Thoracic aorta (tissue), 2 donors: ENCODE measurements at regions not wholly inside any gene's neighbourhood (a gene's known extent, or its start where the extent isn't known, plus 50 kb on each side); places are given as distances from the start of the nearest gene placed in this dataset.

Experiments used
- ATAC-seq: fragments of 150-250 bp; one replicate; pipeline ENCODE4 v1.8.0; 2017; ENCODE audit warnings: low read depth; ENCODE audit not compliant: insufficient number of reproducible peaks, low FRiP score
- DNase-seq: peaks from one replicate; pipeline ENCODE4 v3.0.0-alpha.2; 2020; ENCODE audit warnings: low spot score
- H3K27ac ChIP-seq, 2 donors: fragments of 200-600 bp; sonication (generic); 1 replicate in 1 of 2; 2 replicates in 1 of 2; pipeline ENCODE4 v1.5.1; 2016; ENCODE audit warnings: mild to moderate bottlenecking in 2 of 2, moderate library complexity in 2 of 2
- H3K27me3 ChIP-seq: fragments of 200-600 bp; sonication (generic); replicated peaks from 2 replicates; pipeline ENCODE4 v1.6.0; 2016; ENCODE audit warnings: mild to moderate bottlenecking; ENCODE audit not compliant: insufficient read depth
- H3K36me3 ChIP-seq: fragments of 200-600 bp; sonication (generic); one replicate; pipeline ENCODE4 v1.5.1; 2016
- H3K4me1 ChIP-seq, 2 donors: fragments of 200-600 bp; sonication (generic); 1 replicate in 1 of 2; 2 replicates in 1 of 2; pipeline versions ENCODE4 v1.5.1 to v1.6.0; 2016; ENCODE audit warnings: low read depth in 2 of 2, mild to moderate bottlenecking in 1 of 2; ENCODE audit not compliant: control insufficient read depth in 1 of 2
- H3K4me3 ChIP-seq: fragments of 200-600 bp; sonication (generic); 2 replicates; pipeline ENCODE4 v1.5.1; 2016; ENCODE audit warnings: mild to moderate bottlenecking
- H3K9me3 ChIP-seq: fragments of 200-600 bp; sonication (generic); 2 replicates; pipeline ENCODE4 v1.5.1; 2016
- CTCF ChIP-seq: fragments of 200-600 bp; sonication (generic); IDR thresholded peaks from one replicate; pipeline ENCODE4 v1.5.1; 2019; ENCODE audit warnings: antibody characterized with exemption

DNA sequence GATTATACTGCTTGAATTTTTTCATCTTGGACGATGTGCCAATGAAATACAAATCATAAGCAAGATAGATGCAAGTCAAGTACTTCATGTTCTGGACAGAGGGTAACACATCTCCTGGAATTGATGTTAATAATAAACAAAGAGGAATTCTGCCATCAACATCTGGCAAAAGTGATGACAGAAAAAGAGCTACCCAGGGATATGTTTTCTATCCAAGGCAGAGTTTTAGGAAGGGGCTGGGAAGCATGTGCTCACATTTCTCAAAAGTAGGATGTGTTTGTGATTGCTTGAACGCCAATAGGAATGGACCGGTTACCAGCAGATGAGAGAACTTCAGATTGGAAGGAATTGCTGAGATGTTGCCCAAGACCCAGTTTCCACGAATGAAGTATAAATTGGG lies 242.6 kb upstream of the AGTR1 start:
- Histone ChIP-seq H3K27me3 (no peaks in the 10 kb centered on the region), H3K27ac (no peak overlapping the region), H3K9me3 (no peaks in the 10 kb centered on the region), H3K4me3 (no peak overlapping the region), H3K36me3 (no peaks in the 10 kb centered on the region), H3K4me1 (no peaks in the 10 kb centered on the region)
- TF ChIP-seq CTCF = no peak
- ATAC-seq (no peak), DNase-seq (no peak)

DNA sequence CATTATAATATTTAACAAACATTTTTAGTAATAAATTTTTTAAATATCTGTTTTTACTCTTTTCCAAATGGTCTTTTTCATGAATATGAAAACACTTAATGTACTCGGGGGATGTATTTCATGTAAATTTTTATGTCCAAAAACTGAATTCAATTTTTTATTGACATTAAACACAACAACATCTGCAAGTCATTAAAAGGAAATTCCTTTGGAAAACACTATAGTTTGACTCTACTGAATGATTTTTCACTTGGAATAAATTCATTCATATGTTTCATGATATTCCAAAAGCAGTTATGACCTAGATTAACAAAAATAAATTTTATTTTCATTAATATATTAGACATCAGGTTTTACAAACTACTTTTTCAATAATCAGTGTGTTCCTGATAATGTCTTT lies 239.8 kb upstream of the AGTR1 start:
- Histone ChIP-seq H3K36me3 (no peaks in the 10 kb centered on the region), H3K9me3 (no peaks in the 10 kb centered on the region), H3K27ac (no peak overlapping the region), H3K4me3 (no peak overlapping the region), H3K4me1 (no peaks in the 10 kb centered on the region), H3K27me3 (no peaks in the 10 kb centered on the region)
- ATAC-seq (no peak), DNase-seq (no peak)
- no peak for TF ChIP-seq CTCF

GRCh38 chr3:148459931-148460513 lies 237.7 kb upstream of the AGTR1 start:
- Histone ChIP-seq H3K4me1 (no peaks in the 10 kb centered on the region), H3K27ac (no peak overlapping the region), H3K36me3 (no peaks in the 10 kb centered on the region), H3K4me3 (no peak overlapping the region), H3K9me3 (no peaks in the 10 kb centered on the region), H3K27me3 (no peaks in the 10 kb centered on the region)
- DNase-seq (no peak), ATAC-seq (no peak)
- TF ChIP-seq CTCF = no peak

DNA sequence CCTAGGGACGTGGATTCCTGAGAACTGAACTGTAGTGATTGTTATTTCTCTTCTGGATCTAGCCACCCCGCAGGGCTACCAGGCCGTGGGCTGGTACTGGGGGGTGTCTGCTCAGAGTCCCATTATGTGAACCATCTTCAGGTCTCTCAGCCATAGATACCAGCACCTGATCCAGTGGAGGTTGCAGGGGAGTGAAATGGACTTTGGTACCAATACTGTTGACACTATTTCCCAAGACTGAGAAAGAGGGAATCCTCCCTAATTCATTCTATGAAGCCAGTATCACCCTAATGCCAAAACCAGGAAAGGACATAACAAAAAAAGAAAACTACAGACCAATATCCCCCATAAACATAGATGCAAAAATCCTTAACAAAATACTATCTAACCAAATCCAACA lies 237.0 kb upstream of the AGTR1 start:
- Histone ChIP-seq H3K27ac (no peak overlapping the region), H3K4me1 (no peaks in the 10 kb centered on the region), H3K27me3 (no peaks in the 10 kb centered on the region), H3K9me3 (no peaks in the 10 kb centered on the region), H3K4me3 (no peak overlapping the region), H3K36me3 (no peaks in the 10 kb centered on the region)
- no peak for TF ChIP-seq CTCF
- DNase-seq (no peak), ATAC-seq (no peak)

GRCh38 chr3:148464246-148464645 lies 233.5 kb upstream of the AGTR1 start:
- no peaks in the 10 kb centered on the region for H3K27me3 ChIP-seq
- H3K4me3 ChIP-seq = no peak overlapping the region
- H3K9me3 ChIP-seq = no peaks in the 10 kb centered on the region
- H3K27ac ChIP-seq = no peak overlapping the region
- no peak for TF ChIP-seq CTCF
- H3K36me3 ChIP-seq = no peaks in the 10 kb centered on the region
- DNase-seq = no peak
- H3K4me1 ChIP-seq = no peaks in the 10 kb centered on the region
- ATAC-seq = no peak
